ENCODE measurements at regions not wholly inside any gene's neighbourhood (a gene's known extent, or its start where the extent isn't known, plus 50 kb on each side); places are given as distances from the start of the nearest gene placed in this dataset.
A peak's percentile ranks its signal among the peaks of the same experiment; 100 is the strongest.

DNA sequence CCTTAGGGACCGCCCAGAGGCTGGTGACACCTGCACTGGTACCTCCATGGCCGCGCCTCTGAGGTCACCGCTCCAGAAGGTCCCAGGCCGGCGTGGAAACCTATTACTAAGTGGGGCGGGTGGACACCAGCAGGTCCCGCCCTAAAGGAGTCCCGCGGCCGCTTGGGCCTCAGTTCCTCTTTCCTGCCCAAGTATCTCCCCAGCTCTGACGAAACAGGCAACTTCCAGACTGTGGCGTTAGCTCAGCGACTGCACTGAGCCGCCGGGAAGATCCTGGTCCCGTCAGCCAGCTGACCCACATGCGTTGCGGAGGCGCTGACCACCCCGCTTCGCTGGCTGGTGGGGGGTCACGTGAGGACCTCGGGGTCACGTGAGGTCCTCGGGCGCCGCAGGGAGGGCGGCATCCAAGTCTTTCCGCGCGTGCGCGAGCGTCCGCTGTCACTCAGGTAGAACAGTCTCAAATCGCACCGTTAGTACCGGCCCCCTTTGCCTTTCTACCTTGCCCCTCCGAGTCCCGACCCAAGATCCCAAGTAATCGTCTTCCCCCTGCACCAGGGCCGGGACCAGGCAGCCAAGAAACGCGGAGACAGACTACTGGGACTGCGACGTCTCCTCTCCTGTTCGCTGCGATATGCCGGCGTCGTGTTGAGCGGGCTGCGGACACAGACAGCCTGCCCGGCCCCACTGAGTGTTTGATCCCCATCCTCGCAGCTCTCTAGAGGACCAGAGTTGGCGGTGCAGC lies 53.7 kb upstream of the KDM4C start:
- H3K36me3 ChIP-seq (ENCODE audit: insufficient read depth, low read length): no peaks in the 10 kb centered on the region
- H3K9me3 ChIP-seq (ENCODE audit: control insufficient read depth in 1 of 2, insufficient read depth in 1 of 2, low read length in 2 of 2): no peaks in the 10 kb centered on the region
- H3K4me3 ChIP-seq (ENCODE audit: low read length): peak overlapping the region; percentile 67
- ATAC-seq (ENCODE audit: poor library complexity): peak; percentile 85
- ChIA-PET POLR2A (interaction anchor here (0.6 to 3.8 kb wide), 12 partner anchors 11 to 291 kb away, joined by 3 to 137 read pairs (median 4); partner anchors contain the start of genes KDM4C and UHRF2), CTCF (interaction anchor here (0.6 to 0.8 kb wide), 2 partner anchors 42 to 53 kb away, joined by 3 to 4 read pairs; no protein-coding TSS in a partner anchor)
- no peaks in the 10 kb centered on the region for H3K27me3 ChIP-seq (ENCODE audit: control insufficient read depth in 1 of 2, insufficient read depth in 2 of 2, low read length in 2 of 2)
- intact Hi-C loops (cut with DNase I, micrococcal nuclease): loop anchor here (2.0 to 5.0 kb wide), 5 partner anchors 23 to 687 kb away; partner anchors contain the start of genes KDM4C (in 1 of the 2), RANBP6 (in 1 of the 2) and UHRF2 (in 1 of the 2)
- peak overlapping the region; percentile 91 for H3K27ac Mint-ChIP-seq
- H3K27me3 Mint-ChIP-seq: no peaks in the 10 kb centered on the region
- no peak for TF ChIP-seq CTCF (IDR thresholded peaks at IDR 0.05)
- peaks cover 16% of the 10 kb centered on the region for H3K4me1 ChIP-seq (ENCODE audit: insufficient read depth, low read length)
- peak overlapping the region; percentile 92 for H3K4me3 Mint-ChIP-seq
- H3K9me3 Mint-ChIP-seq: peaks cover 3% of the 10 kb centered on the region
- H3K4me1 Mint-ChIP-seq (ENCODE audit: low read depth): peaks cover 18% of the 10 kb centered on the region
- H3K36me3 Mint-ChIP-seq (ENCODE audit: low read depth): peaks cover 8% of the 10 kb centered on the region
- H3K27ac ChIP-seq (ENCODE audit: low read depth in 1 of 2, low read length in 2 of 2): peak overlapping the region; percentile 90 to 92
- peak; percentile 72 to 94 (median 81) for DNase-seq

DNA sequence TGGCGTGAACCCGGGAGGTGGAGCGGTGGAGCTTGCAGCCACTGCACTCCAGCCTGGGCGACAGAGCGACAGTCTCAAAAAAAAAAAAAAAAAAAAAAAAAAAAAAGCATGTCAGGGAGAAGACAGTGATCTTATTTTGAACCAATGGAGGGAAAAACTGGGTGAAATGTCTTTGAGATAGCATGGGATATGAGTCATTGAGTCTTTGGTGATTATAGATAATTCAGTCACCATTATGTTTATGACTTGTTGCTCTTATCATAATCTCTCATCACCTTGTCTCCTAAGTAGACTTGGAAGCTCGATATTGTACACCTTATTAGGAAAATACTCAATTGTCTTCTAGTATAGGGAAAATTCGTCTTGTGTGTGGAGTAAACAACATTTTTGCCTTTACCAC lies 55.1 kb upstream of the KDM4C start:
- ChIA-PET CTCF (no interaction called here), POLR2A (interaction anchor here (0.6 to 3.8 kb wide), 8 partner anchors 13 to 290 kb away, joined by 3 to 137 read pairs (median 18); partner anchors contain the start of genes KDM4C and UHRF2)
- H3K27me3 Mint-ChIP-seq: no peaks in the 10 kb centered on the region
- Histone ChIP-seq H3K27ac (ENCODE audit: low read depth in 1 of 2, low read length in 2 of 2) (no peak overlapping the region), H3K36me3 (ENCODE audit: insufficient read depth, low read length) (no peaks in the 10 kb centered on the region), H3K4me3 (ENCODE audit: low read length) (no peak overlapping the region), H3K4me1 (ENCODE audit: insufficient read depth, low read length) (peaks cover 16% of the 10 kb centered on the region), H3K27me3 (ENCODE audit: control insufficient read depth in 1 of 2, insufficient read depth in 2 of 2, low read length in 2 of 2) (no peaks in the 10 kb centered on the region), H3K9me3 (ENCODE audit: control insufficient read depth in 1 of 2, insufficient read depth in 1 of 2, low read length in 2 of 2) (no peaks in the 10 kb centered on the region)
- H3K4me1 Mint-ChIP-seq (ENCODE audit: low read depth): peaks cover 18% of the 10 kb centered on the region
- no peak for ATAC-seq (ENCODE audit: poor library complexity)
- no peaks in the 10 kb centered on the region for H3K9me3 Mint-ChIP-seq
- H3K36me3 Mint-ChIP-seq (ENCODE audit: low read depth): peaks cover 8% of the 10 kb centered on the region
- no peak for TF ChIP-seq CTCF (IDR thresholded peaks at IDR 0.05)
- peak overlapping the region; percentile 91 for H3K27ac Mint-ChIP-seq
- intact Hi-C loops (cut with DNase I, micrococcal nuclease): loop anchor here in 1 of 2 experiments (5.0 kb wide), 3 partner anchors 55 to 685 kb away; partner anchors contain the start of genes KDM4C, RANBP6 and UHRF2
- peak overlapping the region; percentile 92 for H3K4me3 Mint-ChIP-seq
- DNase-seq: no peak

DNA sequence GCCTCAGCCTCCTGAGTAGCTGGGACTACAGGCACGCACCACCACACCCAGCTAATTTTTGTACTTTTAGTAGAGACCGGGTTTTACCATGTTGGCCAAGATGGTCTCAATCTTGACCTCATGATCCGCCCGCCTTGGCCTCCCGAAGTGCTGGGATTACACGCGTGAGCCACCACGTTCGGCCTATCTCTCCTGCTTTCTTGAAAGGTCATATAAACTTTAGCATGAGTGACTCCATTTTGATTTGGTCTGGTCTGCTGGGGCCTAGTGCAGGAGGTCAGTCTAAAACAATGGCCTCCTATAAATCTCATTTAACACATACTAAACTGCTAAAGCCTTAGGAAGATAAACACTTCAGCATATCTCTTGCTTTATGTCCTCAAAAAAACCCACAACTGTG lies 50.6 kb upstream of the GLDC start:
- no peak for ATAC-seq (ENCODE audit: poor library complexity)
- H3K27ac Mint-ChIP-seq: no peak overlapping the region
- intact Hi-C loops (cut with DNase I, micrococcal nuclease): no loop called here
- H3K27ac ChIP-seq (ENCODE audit: low read depth in 1 of 2, low read length in 2 of 2): no peak overlapping the region
- no peaks in the 10 kb centered on the region for H3K4me1 Mint-ChIP-seq (ENCODE audit: low read depth)
- no peak overlapping the region for H3K4me3 Mint-ChIP-seq
- DNase-seq: no peak
- no peaks in the 10 kb centered on the region for H3K36me3 ChIP-seq (ENCODE audit: insufficient read depth, low read length)
- H3K36me3 Mint-ChIP-seq (ENCODE audit: low read depth): no peaks in the 10 kb centered on the region
- no peak for TF ChIP-seq CTCF (IDR thresholded peaks at IDR 0.05)
- H3K4me1 ChIP-seq (ENCODE audit: insufficient read depth, low read length): no peaks in the 10 kb centered on the region
- no peaks in the 10 kb centered on the region for H3K27me3 ChIP-seq (ENCODE audit: control insufficient read depth in 1 of 2, insufficient read depth in 2 of 2, low read length in 2 of 2)
- CTCF ChIA-PET: no interaction called here
- H3K4me3 ChIP-seq (ENCODE audit: low read length): no peak overlapping the region
- no peaks in the 10 kb centered on the region for H3K9me3 Mint-ChIP-seq
- no peaks in the 10 kb centered on the region for H3K9me3 ChIP-seq (ENCODE audit: control insufficient read depth in 1 of 2, insufficient read depth in 1 of 2, low read length in 2 of 2)
- H3K27me3 Mint-ChIP-seq: no peaks in the 10 kb centered on the region
- POLR2A ChIA-PET: no interaction called here
